ENCODE measurements at regions not wholly inside any gene's neighbourhood (a gene's known extent, or its start where the extent isn't known, plus 50 kb on each side); places are given as distances from the start of the nearest gene placed in this dataset.

DNA sequence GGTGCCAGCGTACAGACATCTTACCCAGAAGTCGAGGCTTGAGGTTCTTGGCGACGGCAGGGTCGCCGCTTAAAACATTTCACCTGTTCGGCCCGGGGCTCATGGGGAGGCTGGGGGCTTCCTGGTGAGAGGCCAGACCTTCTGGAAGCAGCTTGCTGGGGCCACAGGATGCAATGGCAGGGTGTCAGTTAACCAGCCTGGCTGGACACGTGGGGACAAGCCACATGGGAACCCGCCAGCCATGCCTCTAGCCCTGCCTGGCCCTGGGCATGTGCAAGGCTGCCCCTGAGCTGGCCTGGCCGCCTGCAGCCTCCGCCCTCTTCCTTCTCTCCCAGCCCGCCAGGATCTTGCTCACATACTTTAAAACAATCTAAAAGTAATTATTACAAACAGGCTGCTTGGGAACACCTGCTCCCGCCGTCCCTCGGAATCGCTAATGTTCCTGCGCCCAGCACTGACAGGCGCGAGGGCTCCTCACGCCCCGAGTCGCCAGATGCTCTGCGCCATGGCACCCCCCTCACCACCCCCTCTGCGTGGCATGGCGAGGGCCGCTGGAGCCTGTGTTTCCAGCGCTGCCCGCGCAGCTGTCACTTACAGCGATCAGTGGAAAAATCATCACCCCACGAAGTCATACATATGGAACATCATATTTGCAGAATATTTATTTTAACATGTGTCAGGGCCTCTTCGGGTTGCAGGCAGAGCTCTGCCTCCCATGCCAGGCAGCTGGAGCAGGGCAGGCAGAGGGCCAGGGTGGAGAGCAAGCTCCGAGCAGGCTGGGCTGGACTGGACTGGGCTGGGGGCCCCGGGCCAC, 188.7 kb upstream of the GSE1 start:
- DNase-seq (ENCODE audit: low read depth): no peak

DNA sequence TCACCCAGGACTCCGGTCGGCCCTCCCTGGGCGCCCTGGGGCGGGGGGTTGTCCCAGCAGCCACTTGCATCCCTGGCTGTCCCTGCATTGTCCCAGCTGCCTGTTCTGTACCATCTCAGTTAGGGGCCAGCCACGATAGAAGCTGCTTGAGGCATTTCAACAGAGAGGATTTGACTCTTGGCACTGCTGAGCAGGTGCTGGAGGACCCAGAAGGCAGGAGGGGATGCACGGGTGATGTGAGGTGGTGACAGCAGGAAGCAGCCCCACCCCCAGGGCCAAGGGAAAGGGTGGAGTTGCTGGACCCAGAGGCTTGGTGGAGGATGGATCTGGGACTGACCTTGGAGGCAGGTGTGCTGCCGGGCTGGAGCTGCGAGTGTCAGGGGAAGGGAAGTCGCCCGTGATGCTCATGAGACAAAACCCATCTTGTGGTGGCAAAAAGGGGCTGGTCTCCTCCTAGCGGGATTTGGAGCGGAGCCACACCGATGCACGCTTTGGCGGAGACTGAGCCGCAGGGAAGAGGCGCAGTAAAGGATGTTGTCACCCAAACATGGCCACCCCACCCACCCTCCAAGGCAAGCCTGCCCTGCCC, 188.0 kb upstream of the GSE1 start:
- no peak for DNase-seq (ENCODE audit: low read depth)

DNA sequence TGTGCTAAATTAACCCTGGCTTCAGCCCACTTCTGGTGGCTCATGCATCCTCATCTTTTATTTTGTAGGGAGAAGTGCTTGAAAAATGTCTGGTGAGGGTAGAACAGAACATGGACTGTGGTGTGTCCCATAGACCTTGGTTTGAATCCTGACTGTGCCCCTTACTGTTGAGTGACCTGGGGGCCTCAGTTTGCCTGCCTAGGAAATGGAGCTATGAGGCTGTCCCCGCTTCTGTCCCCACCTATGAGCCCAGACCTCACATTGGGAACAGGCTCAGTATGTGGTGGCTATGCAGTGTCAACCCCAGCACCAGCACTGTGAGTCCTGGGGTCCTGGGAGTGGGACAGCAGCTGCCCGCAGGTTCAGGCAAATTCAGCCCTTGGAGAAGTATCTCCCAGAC, 186.3 kb upstream of the GSE1 start:
- DNase-seq (ENCODE audit: low read depth): no peak

DNA sequence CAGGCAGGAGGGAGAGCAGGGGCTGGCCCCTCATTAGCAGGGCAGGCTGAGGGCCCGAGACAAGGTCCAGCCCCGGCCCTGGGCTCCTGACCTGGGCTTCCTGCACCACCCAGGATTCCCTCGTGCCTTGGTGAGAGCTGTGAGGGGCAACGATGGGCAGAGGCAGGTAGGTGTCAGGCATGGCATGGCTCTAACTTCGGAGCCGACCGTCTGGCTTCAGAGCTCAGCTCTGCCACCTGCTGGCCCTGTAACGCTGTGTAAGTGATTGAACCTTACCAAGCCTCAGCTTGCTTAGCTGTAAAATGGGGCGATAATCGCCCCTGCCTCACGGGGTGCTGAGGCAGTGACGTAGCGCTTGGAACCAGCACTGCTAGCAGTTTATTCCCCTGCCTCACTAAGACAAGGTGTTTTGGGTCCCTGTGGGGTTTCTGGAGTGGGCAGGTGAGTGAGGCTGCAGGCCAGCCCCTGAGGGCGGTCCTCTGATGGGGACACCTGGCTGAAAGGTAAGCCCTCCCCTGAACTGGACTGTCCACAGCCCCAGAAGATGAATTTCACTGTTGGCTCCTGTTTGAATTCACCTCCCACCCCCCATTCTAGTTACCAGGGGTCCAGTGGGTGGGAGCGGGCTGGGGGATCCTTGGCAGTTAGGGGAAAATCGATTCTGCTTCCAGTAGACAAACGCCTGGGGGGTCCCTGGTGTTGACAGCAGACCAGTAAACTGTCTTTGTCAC, 184.8 kb upstream of the GSE1 start:
- DNase-seq (ENCODE audit: low read depth): no peak

DNA sequence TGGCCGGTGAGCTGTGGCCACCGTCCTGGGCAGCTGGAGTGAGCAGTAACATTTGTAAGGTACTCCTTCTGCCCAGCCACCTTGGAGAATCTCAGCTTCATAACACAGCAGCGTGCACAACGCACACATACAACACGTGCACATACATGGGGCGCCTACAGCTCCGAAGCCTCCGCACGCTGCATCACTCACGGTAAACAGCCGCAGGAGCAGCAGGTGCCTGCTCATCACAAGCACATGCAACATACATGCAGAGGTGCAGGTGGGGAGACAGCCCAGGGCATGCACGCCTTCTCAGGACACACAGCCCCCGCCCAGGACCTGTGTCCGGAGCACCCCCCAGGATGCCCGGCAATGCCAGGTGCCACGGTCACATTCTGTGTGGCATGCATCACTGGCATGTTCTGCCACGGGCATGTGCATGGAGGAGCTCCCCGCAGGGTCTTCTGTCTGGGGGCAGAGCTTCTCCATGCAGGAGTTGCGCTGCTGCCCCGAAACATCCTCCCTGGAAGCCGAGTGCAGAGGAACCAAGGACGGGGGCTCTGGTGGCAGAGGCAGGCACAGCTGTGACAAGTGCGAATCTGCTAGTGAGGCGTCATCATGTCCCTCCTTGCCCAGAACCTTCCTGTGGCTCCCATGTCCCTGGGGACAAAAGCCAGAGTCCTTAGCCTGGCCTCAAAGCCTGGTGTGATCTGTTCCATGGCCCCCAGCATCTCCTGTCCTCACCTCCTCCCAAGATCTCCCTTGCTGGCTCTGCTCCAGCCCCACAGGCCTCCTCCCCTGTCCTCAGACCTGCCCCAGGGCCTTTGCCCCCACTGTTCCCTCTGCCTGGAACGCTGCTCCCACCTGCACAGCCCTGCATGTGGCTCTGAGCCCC, 184.0 kb upstream of the GSE1 start:
- DNase-seq (ENCODE audit: low read depth): no peak

DNA sequence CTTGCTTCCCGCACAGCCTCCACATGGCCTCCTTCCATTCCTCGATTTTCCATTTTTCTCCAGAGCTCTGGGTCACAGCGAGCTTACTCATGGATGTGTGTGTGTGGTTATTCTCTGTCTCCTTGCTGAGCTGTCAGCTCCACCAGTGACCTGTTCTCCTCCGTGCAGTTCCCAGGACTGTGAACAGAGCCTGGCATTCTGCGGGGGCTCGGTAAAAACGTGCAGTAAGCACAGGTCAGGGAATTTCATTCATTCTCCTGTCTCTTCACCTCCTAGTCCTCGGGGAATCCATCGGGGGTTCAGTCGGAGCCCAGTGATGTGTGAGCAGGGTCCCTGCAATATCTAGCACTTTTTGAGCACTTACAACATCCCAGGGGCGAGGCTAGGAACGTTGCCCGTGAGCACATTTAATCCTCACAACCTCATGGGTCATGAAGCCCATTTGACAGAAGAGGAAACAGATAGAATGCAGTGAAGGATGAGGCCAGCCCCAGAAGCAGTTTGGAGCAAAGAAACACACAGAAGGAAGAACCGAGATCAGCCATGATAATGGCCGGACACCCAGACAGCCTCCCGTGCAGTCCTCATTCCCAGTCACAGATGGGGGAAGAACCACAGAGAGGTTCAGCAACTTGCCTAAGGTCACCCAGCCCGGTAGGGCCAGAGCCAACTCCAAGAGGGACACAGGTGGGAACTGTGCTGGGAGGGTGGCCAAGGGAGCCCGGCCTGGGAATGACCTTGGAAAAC, 183.2 kb upstream of the GSE1 start:
- DNase-seq (ENCODE audit: low read depth): no peak

DNA sequence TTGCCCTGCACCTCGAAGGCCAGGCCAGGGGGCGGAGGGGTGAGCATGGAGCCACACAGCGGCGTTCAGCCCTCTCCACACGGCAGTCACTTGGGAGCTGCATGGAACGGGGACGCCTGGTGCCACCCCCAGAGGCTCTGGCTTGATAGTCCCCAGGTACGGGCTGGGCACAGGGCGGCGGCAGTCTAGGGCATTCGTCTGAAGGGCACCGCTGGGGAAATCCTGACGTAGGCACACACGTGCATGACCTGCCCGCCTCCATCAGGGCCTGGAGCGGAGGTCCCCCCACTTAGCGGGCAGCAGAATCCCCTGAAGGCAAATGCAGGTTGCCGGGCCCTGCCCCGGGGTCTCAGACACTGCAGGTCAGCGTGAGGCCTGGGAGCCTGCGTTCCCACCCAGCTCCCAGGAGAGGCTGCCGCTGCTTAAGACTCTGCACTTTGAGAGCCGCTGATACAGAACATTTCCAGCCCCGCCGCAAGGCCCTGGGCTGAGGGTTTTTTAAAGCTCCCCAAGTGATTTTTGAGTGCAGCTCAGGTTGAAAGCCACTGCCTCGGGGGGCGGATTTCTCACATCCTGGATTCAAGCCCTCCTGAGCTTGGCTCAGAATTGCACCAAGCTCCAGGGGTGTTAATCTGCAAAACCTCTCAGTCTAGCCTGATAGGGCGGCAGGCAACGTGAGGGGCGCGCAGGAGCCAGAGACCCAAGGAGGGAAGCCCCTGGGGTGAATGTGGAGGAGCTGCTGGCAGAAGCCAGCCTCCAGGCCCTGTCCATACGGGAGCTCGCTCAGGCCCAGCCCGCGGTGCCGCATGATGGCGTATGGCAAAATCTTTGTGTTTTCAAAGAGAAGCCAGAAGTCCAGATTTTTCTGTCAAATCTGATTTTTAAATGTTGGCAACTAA, 182.3 kb upstream of the GSE1 start:
- DNase-seq (ENCODE audit: low read depth): no peak

DNA sequence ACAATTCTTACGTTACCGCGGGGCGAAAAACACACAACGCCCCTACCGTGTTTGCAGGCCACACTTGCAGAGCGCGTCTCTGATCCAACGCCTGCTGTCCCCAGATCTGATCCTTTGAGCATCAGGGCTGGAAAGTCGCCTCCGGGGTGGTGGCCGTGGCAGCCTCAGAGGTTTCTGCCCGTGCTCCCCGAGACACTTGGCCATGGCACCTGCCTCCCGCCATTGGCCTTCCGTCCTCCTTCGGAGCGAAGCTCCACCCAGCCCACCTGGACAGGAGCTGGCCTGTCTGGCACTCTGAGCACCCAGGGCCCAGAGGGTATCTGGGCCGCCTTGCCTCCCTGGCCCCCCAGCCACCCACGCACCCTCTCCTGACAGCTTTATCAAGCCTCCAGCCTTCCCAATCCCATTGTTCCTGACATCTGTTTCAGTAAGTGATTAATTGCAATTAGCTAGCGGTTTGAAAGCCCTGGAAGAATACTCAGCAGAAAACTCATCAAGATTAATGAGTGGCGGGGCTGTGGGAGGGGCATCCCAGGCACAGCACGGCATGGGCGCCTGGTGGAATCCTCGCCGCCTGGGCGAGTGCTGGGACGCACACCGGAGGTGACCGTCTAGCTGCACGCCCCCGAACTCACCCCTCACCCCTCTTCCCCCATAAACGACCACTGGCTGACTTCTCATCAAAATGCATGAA, 181.5 kb upstream of the GSE1 start:
- no peak for DNase-seq (ENCODE audit: low read depth)

DNA sequence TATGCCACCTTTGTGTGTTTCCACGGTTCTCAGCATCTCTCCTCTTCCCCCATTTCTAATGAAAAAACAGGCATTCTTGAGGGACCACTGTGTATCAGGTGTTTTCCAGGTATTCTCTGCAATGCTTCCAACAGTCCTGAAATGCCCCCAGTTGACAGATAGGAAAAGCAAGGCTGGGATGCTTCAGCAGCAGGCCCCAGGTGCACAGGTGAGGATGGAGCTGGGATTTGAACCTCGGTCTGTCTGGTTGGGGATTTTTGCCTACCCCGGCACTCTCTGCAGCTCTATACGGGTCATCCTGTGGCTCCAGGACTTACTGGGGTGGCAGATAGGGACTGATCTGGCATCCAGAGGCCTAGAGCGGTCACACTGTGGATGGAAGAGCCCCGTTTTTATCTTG, 180.5 kb upstream of the GSE1 start:
- no peak for DNase-seq (ENCODE audit: low read depth)

DNA sequence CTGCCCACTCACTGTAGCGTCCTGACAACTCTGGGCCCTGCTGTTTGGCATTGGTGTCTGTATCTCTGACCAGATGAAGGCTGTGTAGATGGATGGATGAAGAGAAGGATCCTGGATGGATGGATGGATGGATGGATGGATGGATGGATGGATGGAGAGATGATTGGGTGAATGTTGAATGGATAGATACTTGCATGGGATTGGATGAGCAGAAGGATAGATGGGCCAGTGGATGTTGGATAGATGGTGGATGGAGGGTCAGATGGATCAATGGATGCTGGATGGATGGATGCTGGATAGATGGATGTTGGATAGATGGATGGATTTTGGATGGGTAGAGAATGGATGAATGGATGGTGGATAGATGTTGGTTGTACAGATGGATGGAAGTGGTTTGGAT, 179.6 kb upstream of the GSE1 start:
- DNase-seq (ENCODE audit: low read depth): no peak

DNA sequence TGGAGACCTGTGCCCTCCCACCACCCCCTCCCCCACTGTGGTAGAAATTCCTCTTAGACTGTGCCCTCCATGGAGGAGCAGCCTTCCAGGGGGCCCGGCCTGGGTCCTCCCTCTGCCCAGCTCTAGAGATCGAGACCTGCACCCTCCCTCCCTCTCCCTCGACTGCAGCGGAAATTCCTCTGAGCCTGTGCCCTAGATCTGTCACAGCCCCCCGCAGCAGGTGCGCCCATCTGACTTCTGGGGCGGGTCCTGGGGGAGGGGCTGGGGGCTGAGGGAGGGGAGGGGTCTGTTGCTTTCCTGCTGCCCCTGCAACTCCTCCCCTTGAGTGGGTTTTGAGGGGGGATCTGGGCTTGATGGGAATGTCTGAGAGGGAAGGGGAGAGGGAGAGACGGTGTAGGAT, 177.8 kb upstream of the GSE1 start:
- DNase-seq (ENCODE audit: low read depth): no peak

DNA sequence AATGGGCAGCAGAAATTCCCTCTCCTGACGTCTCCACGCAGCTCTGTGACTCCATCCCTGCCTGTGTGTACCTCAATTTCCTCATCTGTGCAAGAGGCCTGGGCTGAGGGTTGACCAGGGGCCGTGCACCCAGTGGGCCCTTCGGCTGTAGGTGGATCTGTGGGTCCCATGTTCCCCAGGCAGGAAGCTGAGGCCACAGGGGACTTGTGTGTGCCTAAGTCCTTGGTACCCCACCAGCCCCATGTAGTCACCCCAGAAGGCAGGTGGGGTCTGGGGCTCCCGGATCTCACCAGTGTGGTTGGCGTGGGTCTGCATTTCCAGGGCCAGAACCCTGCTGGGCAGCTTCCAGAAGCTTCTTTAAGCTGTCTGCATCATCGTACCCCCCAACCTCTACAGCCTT, 177.4 kb upstream of the GSE1 start:
- no peak for DNase-seq (ENCODE audit: low read depth)

DNA sequence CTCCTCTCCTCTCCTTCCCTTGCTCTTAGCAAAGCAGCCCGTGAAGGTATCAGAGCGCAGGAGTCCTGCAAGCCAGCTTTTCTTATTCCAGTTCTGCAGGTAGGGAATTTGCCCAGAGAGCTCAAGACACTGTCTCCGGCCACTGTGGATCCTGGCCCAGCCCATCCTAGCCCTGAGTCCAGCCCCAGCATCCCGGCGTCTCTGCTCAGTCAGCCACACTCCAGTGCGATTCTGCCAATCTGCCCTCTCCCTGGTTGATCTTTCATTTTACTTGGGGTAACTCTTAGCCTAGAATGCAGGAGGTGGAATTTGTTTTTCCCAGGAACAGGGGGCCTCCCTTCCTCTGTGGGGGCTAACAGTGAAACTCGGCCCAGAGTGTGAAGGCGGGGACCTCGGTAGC, 176.9 kb upstream of the GSE1 start:
- DNase-seq (ENCODE audit: low read depth): no peak

DNA sequence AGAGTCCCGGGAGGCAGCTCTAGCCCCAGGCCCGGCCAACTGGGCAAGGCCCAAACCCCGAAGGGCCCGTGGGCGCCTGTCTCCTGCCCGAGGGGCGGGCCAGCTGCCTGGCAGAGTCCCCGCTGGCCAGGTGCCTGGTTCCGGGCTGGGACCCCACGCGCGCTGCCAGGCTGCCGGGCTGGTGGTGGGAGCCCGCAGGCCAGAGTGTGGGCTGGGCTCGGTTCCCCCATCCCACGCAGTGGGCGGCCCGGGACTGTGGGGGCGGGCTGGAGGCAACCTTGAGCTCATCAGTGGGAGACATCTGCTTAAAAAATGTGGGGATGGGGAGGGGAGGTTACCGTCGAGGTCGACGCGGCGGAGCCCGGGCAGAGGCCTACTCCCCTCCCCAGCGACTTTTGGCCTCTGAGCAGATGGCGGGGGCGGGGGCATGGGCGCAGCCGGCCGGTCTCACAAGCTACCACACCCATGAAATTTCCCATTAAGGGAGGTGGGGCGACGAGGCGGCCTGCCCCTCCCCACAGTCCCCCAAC, 176.4 kb upstream of the GSE1 start:
- DNase-seq (ENCODE audit: low read depth): peak; percentile 88

DNA sequence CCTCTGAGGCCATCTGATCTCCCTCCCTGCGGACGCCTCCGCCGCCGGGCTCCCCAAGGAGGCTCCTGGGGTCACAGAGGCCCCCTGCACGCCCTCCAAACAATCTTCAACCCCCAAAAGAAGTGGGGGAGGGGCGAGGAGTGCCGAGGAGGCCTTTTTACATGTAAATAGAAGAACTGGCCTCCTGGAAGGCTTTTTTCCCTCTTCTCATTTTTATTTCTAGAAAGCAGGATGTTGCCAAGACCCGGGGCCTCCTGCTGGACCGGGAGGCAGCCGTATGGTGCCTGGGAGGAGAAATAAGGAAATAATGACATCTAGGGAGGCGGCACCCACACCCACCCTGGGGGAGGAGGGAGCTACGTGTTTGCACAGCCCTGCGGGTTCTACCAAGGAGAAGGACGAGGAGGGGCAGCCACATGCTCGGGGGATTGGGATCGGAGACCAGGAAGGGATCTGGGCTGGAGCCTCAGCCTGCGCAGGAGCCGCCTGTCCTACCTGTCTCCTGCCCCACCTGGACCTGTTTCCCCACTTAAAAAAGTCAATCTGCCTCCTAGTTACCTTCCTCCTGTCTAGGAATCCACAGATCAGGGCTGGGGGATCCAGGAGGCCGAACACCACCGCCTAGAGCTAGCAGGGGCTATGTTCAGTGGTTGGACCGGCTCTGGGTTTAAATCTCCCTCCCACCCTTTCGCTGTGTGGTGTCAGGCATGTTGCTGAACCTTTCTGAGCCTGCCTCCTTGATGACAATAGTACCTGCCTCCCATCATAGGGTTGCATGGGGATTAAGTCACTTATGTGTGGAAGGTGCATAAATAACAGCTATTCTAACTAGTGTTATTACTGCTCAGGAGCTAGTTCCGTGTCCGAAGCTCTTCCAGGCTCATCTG, 175.7 kb upstream of the GSE1 start:
- no peak for DNase-seq (ENCODE audit: low read depth)

DNA sequence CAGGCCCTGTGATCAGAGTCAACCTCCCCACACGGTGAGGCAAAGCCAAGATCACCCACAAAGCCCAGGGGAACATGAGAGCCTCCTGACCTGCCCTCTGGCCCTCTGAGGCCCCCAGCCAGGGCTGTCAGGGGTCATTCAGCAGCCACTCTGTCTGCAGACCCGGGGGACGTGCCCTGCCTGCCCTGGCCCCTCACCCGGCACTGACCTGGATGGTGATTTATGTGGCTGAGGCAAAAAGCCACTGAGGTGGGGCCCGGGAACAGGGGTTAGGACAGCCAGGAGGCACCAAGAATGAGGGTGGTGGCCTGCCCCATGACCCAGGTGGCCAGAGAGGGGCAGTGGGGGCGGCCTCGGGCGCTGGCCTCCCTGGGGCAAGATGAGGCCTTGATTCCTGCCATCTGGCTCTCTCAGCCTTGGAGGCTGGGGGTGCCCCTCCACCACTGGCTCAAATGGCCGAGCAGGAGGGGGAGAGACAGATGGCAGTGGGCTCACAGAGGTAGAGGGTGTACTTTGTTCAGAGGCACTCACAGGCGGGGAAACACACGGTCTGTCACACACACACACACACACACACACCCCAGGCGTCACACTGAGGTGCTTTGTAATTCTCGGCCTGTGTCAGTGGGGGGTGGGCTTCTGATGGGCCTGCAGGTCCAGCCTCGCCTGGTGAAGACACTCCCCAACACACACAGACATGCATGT, 174.0 kb upstream of the GSE1 start:
- no peak for DNase-seq (ENCODE audit: low read depth)

DNA sequence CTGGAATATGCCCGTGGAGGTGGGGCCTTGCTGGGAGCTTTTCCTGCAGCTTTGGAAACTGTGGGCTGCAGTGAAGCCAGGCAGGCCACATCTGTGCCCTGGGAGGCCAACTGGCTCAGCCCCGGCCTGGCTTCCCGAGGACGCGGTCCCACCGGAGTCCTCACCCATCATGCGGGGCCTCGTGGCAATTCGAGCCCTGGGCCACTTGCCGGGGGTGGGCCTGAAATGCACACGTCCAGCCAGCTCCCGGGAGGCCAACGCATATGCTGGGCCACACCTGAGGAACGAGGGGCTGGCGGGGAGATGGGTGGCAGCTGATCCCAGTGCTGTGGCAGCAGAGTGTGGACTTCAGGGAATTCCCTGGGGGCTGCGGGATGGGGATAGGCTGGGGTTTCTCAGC, 172.4 kb upstream of the GSE1 start:
- DNase-seq (ENCODE audit: low read depth): no peak
